ENCODE measurements at regions not wholly inside any gene's neighbourhood (a gene's known extent, or its start where the extent isn't known, plus 50 kb on each side); places are given as distances from the start of the nearest gene placed in this dataset.

GRCh38 chr11:98559961-98560360, 460.8 kb upstream of the CNTN5 start:
- DNase-seq (ENCODE audit: extremely low read depth in 1 of 4, low spot score in 3 of 4) (no peak), ATAC-seq (no peak), FAIRE-seq (no peak)
- Histone ChIP-seq H3K27me3 (ENCODE audit: control insufficient read depth in 2 of 2, insufficient read depth in 2 of 2, low read length in 2 of 2) (no peaks in the 10 kb centered on the region), H2AFZ (ENCODE audit: low read depth, low read length) (no peak overlapping the region), H3K4me1 (replicated peaks in 1 of 2; ENCODE audit: control insufficient read depth in 2 of 2, insufficient read depth in 2 of 2, low read length in 2 of 2) (no peaks in the 10 kb centered on the region), H3K9me1 (ENCODE audit: control insufficient read depth, insufficient read depth, low read length) (no peaks in the 10 kb centered on the region), H3K4me3 (no peak overlapping the region), H3K27ac (ENCODE audit: extremely low read depth, low read depth, low read length) (no peak overlapping the region), H3K9ac (ENCODE audit: insufficient read depth in 1 of 2, low read depth in 2 of 2, low read length in 2 of 2) (no peak overlapping the region), H3K9me3 (replicated peaks; ENCODE audit: control insufficient read depth, insufficient read depth, low read depth, low read length) (no peaks in the 10 kb centered on the region; the same call in 1 of the 2 replicates), H4K20me1 (replicated peaks; ENCODE audit: control insufficient read depth, insufficient read depth, low read length) (no peaks in the 10 kb centered on the region), H3K4me2 (ENCODE audit: insufficient read depth, low read length) (no peak overlapping the region), H3K36me3 (ENCODE audit: control insufficient read depth, insufficient read depth, low read length) (no peaks in the 10 kb centered on the region), H3K79me2 (ENCODE audit: control insufficient read depth, insufficient read depth, low read length) (no peaks in the 10 kb centered on the region)
- CTCF ChIA-PET (ENCODE audit: low intra/inter-chr PET ratio): no interaction called here
- TF ChIP-seq HIVEP1 (CRISPR knock-in tag; IDR thresholded peaks at IDR 0.05): no peak
- TF ChIP-seq CBFA2T2 (conservative IDR thresholded peaks at IDR 0.05): no peak
- no peak for TF ChIP-seq DNMT1 (IDR thresholded peaks at IDR 0.05)
- no peak for TF ChIP-seq MAFG (tag; conservative IDR thresholded peaks at IDR 0.05)
- no peak for TF ChIP-seq ADNP (tag; IDR thresholded peaks at IDR 0.05)
- no peak for TF ChIP-seq EZH2 (IDR thresholded peaks at IDR 0.05; ENCODE audit: borderline replicate concordance, low read depth, low read length)
- TF ChIP-seq ARID1B (IDR thresholded peaks at IDR 0.05): no peak
- TF ChIP-seq ZBTB9 (CRISPR knock-in tag; IDR thresholded peaks at IDR 0.05): no peak
- TF ChIP-seq ZMIZ1 (IDR thresholded peaks at IDR 0.05; ENCODE audit: low read depth in 2 of 2, low read length in 2 of 2): no peak
- no peak for TF ChIP-seq ID3 (CRISPR knock-in tag; IDR thresholded peaks at IDR 0.05)
- no peak for TF ChIP-seq ID3 (tag; IDR thresholded peaks at IDR 0.05)
- no TSS peak for BruUV-seq (replicated peaks)
- intact Hi-C loops (cut with micrococcal nuclease): no loop called here
- POLR2A ChIA-PET: no interaction called here
- in situ Hi-C loops (cut with MboI): no loop called here

All from K562 (cell line).